Activated naive CD4-positive, alpha-beta T cell treated with anti-CD3 and anti-CD28 coated beads for 36 hours (primary cell): ENCODE measurements at regions not wholly inside any gene's neighbourhood (a gene's known extent, or its start where the extent isn't known, plus 50 kb on each side); places are given as distances from the start of the nearest gene placed in this dataset.
A peak's percentile ranks its signal among the peaks of the same experiment; 100 is the strongest.

Source experiments
- CTCF ChIA-PET: fragments of 350-600 bp; sonication (Branson Sonifier 250); formaldehyde crosslinking; loops from one replicate; lab custom pipeline; 2021; ENCODE audit warnings: antibody characterized with exemption; lab: Charles Lee
- DNase-seq: peaks from one replicate; pipeline ENCODE4 v3.0.0-alpha.2; 2020
- H3K27ac Mint-ChIP-seq: one replicate; pipeline ENCODE4 v1.8.0; 2021; ENCODE audit warnings: mild to moderate bottlenecking, mixed read lengths
- H3K27me3 Mint-ChIP-seq: one replicate; pipeline ENCODE4 v1.8.0; 2021; ENCODE audit warnings: low read depth, mixed read lengths
- H3K36me3 Mint-ChIP-seq: one replicate; pipeline ENCODE4 v1.8.0; 2021; ENCODE audit warnings: low read depth, mixed read lengths
- H3K4me1 Mint-ChIP-seq: one replicate; pipeline ENCODE4 v1.8.0; 2021; ENCODE audit warnings: low read depth, mixed read lengths
- H3K4me3 Mint-ChIP-seq: one replicate; pipeline ENCODE4 v1.8.0; 2021; ENCODE audit warnings: mild to moderate bottlenecking, moderate library complexity, mixed read lengths
- H3K9me3 Mint-ChIP-seq: one replicate; pipeline ENCODE4 v1.8.0; 2021; ENCODE audit warnings: mixed read lengths
- intact Hi-C: fragments of 100-400 bp; cut with micrococcal nuclease; formaldehyde crosslinking; loops from one replicate; pipeline ENCODE4 v1.15.1; 2023

- intact Hi-C loops, result no loop called here
- no peaks in the 10 kb centered on the region for H3K27me3 Mint-ChIP-seq
- H3K4me1 Mint-ChIP-seq, result no peaks in the 10 kb centered on the region
- no peak overlapping the region for H3K27ac Mint-ChIP-seq
- no peaks in the 10 kb centered on the region for H3K36me3 Mint-ChIP-seq
- H3K9me3 Mint-ChIP-seq, result no peaks in the 10 kb centered on the region
- DNase-seq, result no peak
- CTCF ChIA-PET, result interaction anchor here (0.7 to 0.8 kb wide), 2 partner anchors 27 to 401 kb away, joined by 3 read pairs; no protein-coding TSS in a partner anchor
- no peak overlapping the region for H3K4me3 Mint-ChIP-seq
These were observed 88.0 kb upstream of the MAX start for GRCh38 chr14:65190312-65190711.

- no peak for DNase-seq
- Mint-ChIP-seq H3K27me3 (no peaks in the 10 kb centered on the region), H3K36me3 (no peaks in the 10 kb centered on the region), H3K27ac (no peak overlapping the region), H3K4me3 (no peak overlapping the region), H3K4me1 (peaks cover 3% of the 10 kb centered on the region), H3K9me3 (no peaks in the 10 kb centered on the region)
- CTCF ChIA-PET, result no interaction called here
- intact Hi-C loops, result no loop called here
These were observed 89.4 kb upstream of the MAX start for GRCh38 chr14:65191716-65192115.

GRCh38 chr14:65192686-65193085 is 90.4 kb upstream of the MAX start:
- no peak overlapping the region for H3K4me3 Mint-ChIP-seq
- intact Hi-C loops, result no loop called here
- H3K4me1 Mint-ChIP-seq, result peaks cover 3% of the 10 kb centered on the region
- CTCF ChIA-PET, result no interaction called here
- H3K9me3 Mint-ChIP-seq, result no peaks in the 10 kb centered on the region
- H3K27me3 Mint-ChIP-seq, result no peaks in the 10 kb centered on the region
- H3K36me3 Mint-ChIP-seq, result no peaks in the 10 kb centered on the region
- no peak for DNase-seq
- no peak overlapping the region for H3K27ac Mint-ChIP-seq

GRCh38 chr14:65193916-65194590 is 91.7 kb upstream of the MAX start:
- H3K9me3 Mint-ChIP-seq, result no peaks in the 10 kb centered on the region
- intact Hi-C loops, result no loop called here
- H3K27ac Mint-ChIP-seq, result no peak overlapping the region
- CTCF ChIA-PET, result interaction anchor here (1.8 kb wide), 1 partner anchor 9 kb away, joined by 6 read pairs; no protein-coding TSS in a partner anchor
- no peak overlapping the region for H3K4me3 Mint-ChIP-seq
- peaks cover 3% of the 10 kb centered on the region for H3K4me1 Mint-ChIP-seq
- H3K36me3 Mint-ChIP-seq, result no peaks in the 10 kb centered on the region
- no peaks in the 10 kb centered on the region for H3K27me3 Mint-ChIP-seq
- no peak for DNase-seq

GRCh38 chr14:65195042-65195719 is 92.9 kb upstream of the MAX start:
- CTCF ChIA-PET, result interaction anchor here (1.8 kb wide), 1 partner anchor 10 kb away, joined by 6 read pairs; no protein-coding TSS in a partner anchor
- no peak for DNase-seq
- no peaks in the 10 kb centered on the region for H3K27me3 Mint-ChIP-seq
- intact Hi-C loops, result no loop called here
- no peak overlapping the region for H3K27ac Mint-ChIP-seq
- H3K9me3 Mint-ChIP-seq, result no peaks in the 10 kb centered on the region
- H3K4me3 Mint-ChIP-seq, result no peak overlapping the region
- peaks cover 3% of the 10 kb centered on the region for H3K4me1 Mint-ChIP-seq
- H3K36me3 Mint-ChIP-seq, result no peaks in the 10 kb centered on the region

GRCh38 chr14:65198346-65198745 is 96.0 kb upstream of the MAX start:
- peaks cover 3% of the 10 kb centered on the region for H3K4me1 Mint-ChIP-seq
- peaks cover 4% of the 10 kb centered on the region for H3K9me3 Mint-ChIP-seq
- H3K27ac Mint-ChIP-seq, result no peak overlapping the region
- no peak overlapping the region for H3K4me3 Mint-ChIP-seq
- no peaks in the 10 kb centered on the region for H3K36me3 Mint-ChIP-seq
- no peak for DNase-seq
- intact Hi-C loops, result no loop called here
- CTCF ChIA-PET, result no interaction called here
- no peaks in the 10 kb centered on the region for H3K27me3 Mint-ChIP-seq

GRCh38 chr14:65200454-65200853 is 98.1 kb upstream of the MAX start:
- H3K27me3 Mint-ChIP-seq, result no peaks in the 10 kb centered on the region
- CTCF ChIA-PET, result no interaction called here
- no peak for DNase-seq

GRCh38 chr14:65203574-65203973 is 101.3 kb upstream of the MAX start:
- no peak for DNase-seq
- intact Hi-C loops, result no loop called here
- peaks cover 4% of the 10 kb centered on the region for H3K9me3 Mint-ChIP-seq
- no peaks in the 10 kb centered on the region for H3K27me3 Mint-ChIP-seq
- H3K27ac Mint-ChIP-seq, result no peak overlapping the region
- peaks cover 2% of the 10 kb centered on the region for H3K36me3 Mint-ChIP-seq
- H3K4me3 Mint-ChIP-seq, result no peak overlapping the region
- peaks cover 37% of the 10 kb centered on the region for H3K4me1 Mint-ChIP-seq
- CTCF ChIA-PET, result no interaction called here

More at GRCh38 chr14:65200454-65200853, 98.1 kb upstream of the MAX start:
- Mint-ChIP-seq H3K4me1 (peaks cover 12% of the 10 kb centered on the region), H3K4me3 (no peak overlapping the region), H3K9me3 (peaks cover 4% of the 10 kb centered on the region), H3K36me3 (no peaks in the 10 kb centered on the region), H3K27ac (no peak overlapping the region)
- intact Hi-C loops, result no loop called here

GRCh38 chr14:65204056-65204455 is 101.7 kb upstream of the MAX start:
- Mint-ChIP-seq H3K36me3 (peaks cover 2% of the 10 kb centered on the region), H3K27ac (no peak overlapping the region), H3K4me1 (peaks cover 40% of the 10 kb centered on the region), H3K4me3 (no peak overlapping the region), H3K9me3 (peaks cover 4% of the 10 kb centered on the region), H3K27me3 (peaks cover 1% of the 10 kb centered on the region)
- no peak for DNase-seq
- intact Hi-C loops, result no loop called here
- CTCF ChIA-PET, result no interaction called here

GRCh38 chr14:65206078-65206447 is 103.7 kb upstream of the MAX start:
- CTCF ChIA-PET, result interaction anchor here (0.6 to 1.5 kb wide), 4 partner anchors 16 to 1406 kb away, joined by 3 to 4 read pairs (median 4); partner anchors contain the start of gene FUT8
- Mint-ChIP-seq H3K27me3 (peaks cover 3% of the 10 kb centered on the region), H3K4me1 (peaks cover 57% of the 10 kb centered on the region), H3K36me3 (peaks cover 2% of the 10 kb centered on the region), H3K27ac (peak overlapping the region; percentile 81), H3K4me3 (peak overlapping the region; percentile 24), H3K9me3 (peaks cover 4% of the 10 kb centered on the region)
- DNase-seq, result no peak
- intact Hi-C loops, result loop anchor here (1.0 to 5.0 kb wide), 16 partner anchors 26 to 1929 kb away; partner anchors contain the start of genes FNTB, FUT8 and MAX

GRCh38 chr14:65206448-65207096 is 104.3 kb upstream of the MAX start:
- Mint-ChIP-seq H3K4me3 (peak overlapping the region; percentile 6), H3K9me3 (peaks cover 4% of the 10 kb centered on the region), H3K27ac (peak overlapping the region; percentile 71), H3K36me3 (peaks cover 2% of the 10 kb centered on the region), H3K27me3 (peaks cover 3% of the 10 kb centered on the region), H3K4me1 (peaks cover 62% of the 10 kb centered on the region)
- intact Hi-C loops, result loop anchor here (1.0 to 5.0 kb wide), 16 partner anchors 26 to 1929 kb away; partner anchors contain the start of genes FNTB, FUT8 and MAX
- CTCF ChIA-PET, result interaction anchor here (0.7 to 1.5 kb wide), 9 partner anchors 15 to 687 kb away, joined by 3 to 7 read pairs (median 4); partner anchors contain the start of gene FUT8
- peak; percentile 29 for DNase-seq

GRCh38 chr14:65208548-65208947 is 106.2 kb upstream of the MAX start:
- H3K4me3 Mint-ChIP-seq, result no peak overlapping the region
- DNase-seq, result no peak
- intact Hi-C loops, result loop anchor here (5.0 kb wide), 2 partner anchors 269 to 744 kb away; no protein-coding TSS in a partner anchor
- H3K9me3 Mint-ChIP-seq, result no peaks in the 10 kb centered on the region
- H3K36me3 Mint-ChIP-seq, result peaks cover 2% of the 10 kb centered on the region
- no peak overlapping the region for H3K27ac Mint-ChIP-seq
- CTCF ChIA-PET, result interaction anchor here (0.6 kb wide), 2 partner anchors 409 to 746 kb away, joined by 3 read pairs; no protein-coding TSS in a partner anchor
- peaks cover 3% of the 10 kb centered on the region for H3K27me3 Mint-ChIP-seq
- peaks cover 64% of the 10 kb centered on the region for H3K4me1 Mint-ChIP-seq
